Liver (tissue), 8 donors: ENCODE measurements at regions not wholly inside any gene's neighbourhood (a gene's known extent, or its start where the extent isn't known, plus 50 kb on each side); places are given as distances from the start of the nearest gene placed in this dataset.

Source experiments
- DNase-seq: peaks from one replicate; pipeline ENCODE4 v3.0.0-alpha.2; 2017; ENCODE audit warnings: low spot score
- H3K27ac ChIP-seq, 2 donors: one replicate each; pipeline ENCODE4 v1.7.0; 2013; ENCODE audit warnings: inconsistent platforms in 2 of 2, low read length in 2 of 2, control low read depth in 1 of 2, low read depth in 1 of 2, mild to moderate bottlenecking in 1 of 2
- H3K27me3 ChIP-seq, 4 donors: one replicate each; pipeline versions ENCODE4 v1.6.1 to v1.7.0; 2013; ENCODE audit warnings: low read length in 3 of 4, inconsistent platforms in 1 of 4, mild to moderate bottlenecking in 1 of 4, moderate library complexity in 1 of 4; ENCODE audit not compliant: control insufficient read depth in 4 of 4, insufficient read depth in 4 of 4
- H3K36me3 ChIP-seq, 4 donors: one replicate each; pipeline versions ENCODE4 v1.6.1 to v1.7.0; 2013; ENCODE audit warnings: low read length in 3 of 4, mild to moderate bottlenecking in 3 of 4, low read depth in 1 of 4, moderate library complexity in 1 of 4; ENCODE audit not compliant: control insufficient read depth in 4 of 4, insufficient read depth in 3 of 4
- H3K4me1 ChIP-seq, 4 donors: one replicate each; pipeline versions ENCODE4 v1.6.1 to v1.7.0; 2013; ENCODE audit warnings: low read length in 3 of 4, mild to moderate bottlenecking in 3 of 4, moderate library complexity in 1 of 4; ENCODE audit not compliant: control insufficient read depth in 4 of 4, insufficient read depth in 4 of 4
- H3K4me3 ChIP-seq, 3 donors: one replicate each; pipeline versions ENCODE4 v1.6.1 to v1.7.0; 2013; ENCODE audit warnings: low read length in 3 of 3, control low read depth in 1 of 3, low read depth in 1 of 3, mild to moderate bottlenecking in 1 of 3
- H3K9ac ChIP-seq, 2 donors: one replicate each; pipeline ENCODE4 v1.7.0; 2013; ENCODE audit warnings: low read length in 2 of 2, mild to moderate bottlenecking in 2 of 2, moderate library complexity in 2 of 2, control low read depth in 1 of 2, low read depth in 1 of 2
- H3K9me3 ChIP-seq, 4 donors: one replicate each; pipeline versions ENCODE4 v1.6.1 to v1.7.0; 2013; ENCODE audit warnings: low read length in 3 of 4; ENCODE audit not compliant: control insufficient read depth in 4 of 4
- ATF3 ChIP-seq: IDR thresholded peaks from 2 replicates; pipeline ENCODE4 v1.6.1; 2016; ENCODE audit warnings: antibody characterized with exemption
- CTCF ChIP-seq: fragments of 150-350 bp; IDR thresholded peaks from 2 replicates; pipeline ENCODE4 v1.5.1; 2017; ENCODE audit warnings: improper control_type of control experiment, low read depth, low read length; ENCODE audit not compliant: missing input control
- EGR1 ChIP-seq, 2 donors: IDR thresholded peaks; 2 replicates each; pipeline ENCODE4 v1.6.1; 2016 to 2018; ENCODE audit warnings: antibody characterized with exemption in 2 of 2, low read depth in 2 of 2
- FOXA1 ChIP-seq: IDR thresholded peaks from 2 replicates; pipeline ENCODE4 v1.6.1; 2016; ENCODE audit warnings: antibody characterized with exemption
- FOXA2 ChIP-seq: IDR thresholded peaks from 2 replicates; pipeline ENCODE4 v1.6.1; 2016; ENCODE audit warnings: antibody characterized with exemption
- GABPA ChIP-seq, 2 donors: IDR thresholded peaks in 1 of 2; conservative IDR thresholded peaks in 1 of 2; 2 replicates each; pipeline ENCODE4 v1.6.1; 2016; ENCODE audit warnings: antibody characterized with exemption in 2 of 2, mild to moderate bottlenecking in 1 of 2, moderate library complexity in 1 of 2
- HNF4A ChIP-seq, 2 donors: conservative IDR thresholded peaks; 2 replicates each; pipeline ENCODE4 v1.6.1; 2016; ENCODE audit warnings: antibody characterized with exemption in 2 of 2, mild to moderate bottlenecking in 2 of 2
- HNF4G ChIP-seq: IDR thresholded peaks from 2 replicates; pipeline ENCODE4 v1.6.1; 2016; ENCODE audit warnings: antibody characterized with exemption
- JUND ChIP-seq, 2 donors: IDR thresholded peaks; 2 replicates each; pipeline ENCODE4 v1.6.1; 2016; ENCODE audit warnings: antibody characterized with exemption in 2 of 2
- MAX ChIP-seq: IDR thresholded peaks from 2 replicates; pipeline ENCODE4 v1.6.1; 2016; ENCODE audit warnings: antibody characterized with exemption
- NR2F2 ChIP-seq: IDR thresholded peaks from 2 replicates; pipeline ENCODE4 v1.6.1; 2016; ENCODE audit warnings: antibody characterized with exemption
- RAD21 ChIP-seq, 2 donors: IDR thresholded peaks; 2 replicates each; pipeline ENCODE4 v1.6.1; 2016; ENCODE audit warnings: antibody characterized with exemption in 2 of 2, mild to moderate bottlenecking in 2 of 2
- REST ChIP-seq: IDR thresholded peaks from 2 replicates; pipeline ENCODE4 v1.6.1; 2016; ENCODE audit warnings: antibody characterized with exemption, mild to moderate bottlenecking
- RXRA ChIP-seq, 2 donors: IDR thresholded peaks; 2 replicates each; pipeline ENCODE4 v1.6.1; 2017 to 2018; ENCODE audit warnings: antibody characterized with exemption in 2 of 2, mild to moderate bottlenecking in 1 of 2
- SP1 ChIP-seq: IDR thresholded peaks from 2 replicates; pipeline ENCODE4 v1.6.1; 2018; ENCODE audit warnings: antibody characterized with exemption, mild to moderate bottlenecking
- TAF1 ChIP-seq: conservative IDR thresholded peaks from 2 replicates; pipeline ENCODE4 v1.6.1; 2016; ENCODE audit warnings: antibody characterized with exemption, mild to moderate bottlenecking
- YY1 ChIP-seq: IDR thresholded peaks from 2 replicates; pipeline ENCODE4 v1.6.1; 2016; ENCODE audit warnings: antibody characterized with exemption, mild to moderate bottlenecking
- ZBTB33 ChIP-seq: IDR thresholded peaks from 2 replicates; pipeline ENCODE4 v1.6.1; 2016; ENCODE audit warnings: antibody characterized with exemption
- WGBS: extraction: QIAGEN DNeasy Blood & Tissue Kit; methylation state at CpG from one replicate; pipeline ENCODE4 v1.1.7; 2013; 5-methylcytosine and 5-hydroxymethylcytosine counted together
- donor health status: healthy.
- donor health status: healthy.
- donor health status: healthy.
- donor health status: healthy.
- donor health status: healthy.

GRCh38 chr17:37834168-37834567 lies 89.3 kb upstream of the HNF1B start (continued):
- TF ChIP-seq FOXA2: no peak
- TF ChIP-seq RAD21 (IDR thresholded peaks at IDR 0.05): no peak
- TF ChIP-seq FOXA1: no peak
- TF ChIP-seq NR2F2: no peak
- TF ChIP-seq SP1: no peak
- no peak for TF ChIP-seq HNF4A (conservative IDR thresholded peaks at IDR 0.05)
- no peak for TF ChIP-seq CTCF

GRCh38 chr17:37833237-37833859 lies 88.5 kb upstream of the HNF1B start:
- no peak for DNase-seq
- Histone ChIP-seq H3K27ac (no peak overlapping the region), H3K36me3 (no peaks in the 10 kb centered on the region), H3K9me3 (no peaks in the 10 kb centered on the region), H3K27me3 (no peaks in the 10 kb centered on the region), H3K9ac (no peak overlapping the region), H3K4me1 (no peaks in the 10 kb centered on the region), H3K4me3 (no peak overlapping the region)
- no peak for TF ChIP-seq EGR1 (IDR thresholded peaks at IDR 0.05; ENCODE audit: low read depth in 2 of 2)
- no peak for TF ChIP-seq FOXA2
- TF ChIP-seq HNF4G: no peak
- no peak for TF ChIP-seq MAX
- no peak for TF ChIP-seq CTCF
- no peak for TF ChIP-seq SP1
- TF ChIP-seq ZBTB33: no peak
- no peak for TF ChIP-seq TAF1
- no peak for TF ChIP-seq JUND (IDR thresholded peaks at IDR 0.05)
- no peak for TF ChIP-seq RXRA (IDR thresholded peaks at IDR 0.05)
- TF ChIP-seq FOXA1: no peak
- TF ChIP-seq REST: no peak
- TF ChIP-seq NR2F2: no peak
- TF ChIP-seq YY1: no peak
- TF ChIP-seq GABPA (IDR thresholded peaks at IDR 0.05 in 1 of 2, conservative IDR thresholded peaks at IDR 0.05 in 1 of 2): no peak
- no peak for TF ChIP-seq ATF3
- no peak for TF ChIP-seq RAD21 (IDR thresholded peaks at IDR 0.05)
- TF ChIP-seq HNF4A (conservative IDR thresholded peaks at IDR 0.05): no peak
- 87% methylated on average over 11 of the region's 11 CpGs for WGBS
